HCT116 (cell line): ENCODE measurements at regions not wholly inside any gene's neighbourhood (a gene's known extent, or its start where the extent isn't known, plus 50 kb on each side); places are given as distances from the start of the nearest gene placed in this dataset.

ENCODE experiments used
- ATAC-seq: fragments of 200-7000 bp; cut with Tn5 transposase; 2 replicates; pipeline ENCODE4 v1.9.1; 2020; ENCODE audit warnings: mild to moderate bottlenecking, moderate library complexity
- BruUV-seq: library from RNA; stranded (reverse); fragments of 400-500 nt; replicated peaks from 2 replicates; lab custom pipeline; 2021; lab: Mats Ljungman, UMichigan
- CTCF ChIA-PET: fragments of 300-600 bp; sonication (Branson Sonifier 250); formaldehyde crosslinking; loops from one replicate; lab custom pipeline; 2021; ENCODE audit warnings: antibody characterized with exemption; lab: Charles Lee
- POLR2A ChIA-PET: fragments of 300-600, 350-600 bp; sonication (Branson Sonifier 250); formaldehyde crosslinking; loops from one replicate; lab custom pipeline; 2021; ENCODE audit warnings: antibody characterized with exemption; lab: Charles Lee
- RAD21 ChIA-PET, 2 experiments: fragments of 300-600 bp; sonication (Branson Sonifier 250); formaldehyde crosslinking; loops; one replicate each; lab custom pipeline; 2023; ENCODE audit warnings: low total read pairs in 2 of 2; ENCODE audit not compliant: uncharacterized antibody in 2 of 2, unreplicated experiment in 2 of 2, low non-redundant PET in 1 of 2; lab: Charles Lee
- DNase-seq: peaks from one replicate; pipeline ENCODE4 v3.0.0-alpha.2; 2010; ENCODE audit warnings: low read depth, low spot score
- H2AFZ ChIP-seq: fragments of 200-600 bp; shearing (Covaris generic), sonication (generic); 2 replicates; pipeline ENCODE4 v1.6.1; 2017; ENCODE audit warnings: low read depth, mixed run types, mixed read lengths, antibody characterized with exemption, low read length; ENCODE audit not compliant: poor library complexity, severe bottlenecking
- H3K27ac ChIP-seq: 2 replicates; pipeline ENCODE4 v1.5.1; 2012; ENCODE audit warnings: low read depth, low read length
- H3K27me3 ChIP-seq: fragments of 200-600 bp; sonication (generic); 2 replicates; pipeline ENCODE4 v1.6.1; 2016; ENCODE audit warnings: mixed run types, low read length, mixed read lengths; ENCODE audit not compliant: insufficient read depth
- H3K36me3 ChIP-seq, 2 experiments: fragments of 200-500 bp in 1 of 2; fragments of 200-600 bp in 1 of 2; sonication (Bioruptor generic) in 1 of 2; sonication (generic) in 1 of 2; 2 replicates each; pipeline versions ENCODE4 v1.5.1 to v1.6.1; 2014 to 2016; ENCODE audit warnings: low read length in 2 of 2, inconsistent platforms in 1 of 2, mixed read lengths in 1 of 2, mixed run types in 1 of 2; ENCODE audit not compliant: insufficient read depth in 2 of 2, control insufficient read depth in 1 of 2
- H3K4me1 ChIP-seq, 2 experiments: fragments of 200-600 bp in 1 of 2; sonication (generic) in 1 of 2; 2 replicates each; pipeline versions ENCODE4 v1.5.1 to v1.6.1; 2012 to 2017; ENCODE audit warnings: low read length in 2 of 2, inconsistent platforms in 1 of 2, mild to moderate bottlenecking in 1 of 2, mixed read lengths in 1 of 2, mixed run types in 1 of 2, moderate library complexity in 1 of 2; ENCODE audit not compliant: insufficient read depth in 2 of 2, control insufficient read depth in 1 of 2
- H3K4me2 ChIP-seq: fragments of 200-600 bp; sonication (generic); 2 replicates; pipeline ENCODE4 v1.6.1; 2017; ENCODE audit warnings: mixed run types, low read length, mixed read lengths
- H3K4me3 ChIP-seq, 2 experiments: fragments of 200-600 bp in 1 of 2; sonication (generic) in 1 of 2; replicated peaks in 1 of 2; 2 replicates each; pipeline ENCODE4 v1.5.1; 2011 to 2016; ENCODE audit warnings: low read length in 2 of 2, control low read depth in 1 of 2, low read depth in 1 of 2, mild to moderate bottlenecking in 1 of 2, mixed read lengths in 1 of 2, mixed run types in 1 of 2
- H3K79me2 ChIP-seq: fragments of 200-600 bp; sonication (generic); 2 replicates; pipeline ENCODE4 v1.6.1; 2017; ENCODE audit warnings: mild to moderate bottlenecking, mixed run types, low read length, moderate library complexity, mixed read lengths; ENCODE audit not compliant: insufficient read depth
- H3K9ac ChIP-seq: fragments of 200-600 bp; sonication (generic); 2 replicates; pipeline ENCODE4 v1.6.1; 2016; ENCODE audit warnings: low read length, mixed read lengths
- H3K9me2 ChIP-seq: fragments of 200-600 bp; sonication (generic), shearing (Covaris generic); 2 replicates; pipeline ENCODE4 v1.6.1; 2017; ENCODE audit warnings: mixed run types, mild to moderate bottlenecking, moderate library complexity; ENCODE audit not compliant: insufficient read depth
- H3K9me3 ChIP-seq, 2 experiments: fragments of 200-500 bp in 1 of 2; fragments of 200-600 bp in 1 of 2; sonication (Bioruptor generic) in 1 of 2; sonication (generic) in 1 of 2; 2 replicates each; pipeline ENCODE4 v1.6.1; 2014 to 2017; ENCODE audit warnings: low read length in 2 of 2, mixed read lengths in 2 of 2, inconsistent platforms in 1 of 2, low read depth in 1 of 2, mild to moderate bottlenecking in 1 of 2, mixed run types in 1 of 2, moderate library complexity in 1 of 2; ENCODE audit not compliant: control insufficient read depth in 1 of 2, insufficient read depth in 1 of 2
- H4K20me1 ChIP-seq: fragments of 200-600 bp; sonication (generic), shearing (Covaris generic); 2 replicates; pipeline ENCODE4 v1.6.1; 2017; ENCODE audit warnings: mixed run types, mild to moderate bottlenecking, moderate library complexity; ENCODE audit not compliant: insufficient read depth
- CBX3 ChIP-seq: IDR thresholded peaks from 2 replicates; pipeline ENCODE4 v1.6.1; 2012; ENCODE audit warnings: low read depth
- CEBPB ChIP-seq: IDR thresholded peaks from 2 replicates; pipeline ENCODE4 v1.6.1; 2012; ENCODE audit warnings: low read depth
- CTCF ChIP-seq, 3 experiments: fragments of 200-600 bp in 1 of 3; sonication (generic) in 1 of 3; IDR thresholded peaks in 2 of 3; conservative IDR thresholded peaks in 1 of 3; 2 replicates each; pipeline ENCODE4 v1.5.1; 2012 to 2017; ENCODE audit warnings: low read depth in 2 of 3, low read length in 2 of 3, antibody characterized with exemption in 1 of 3, borderline replicate concordance in 1 of 3, control low read depth in 1 of 3, mild to moderate bottlenecking in 1 of 3, mixed read lengths in 1 of 3, mixed run types in 1 of 3, moderate library complexity in 1 of 3; ENCODE audit not compliant: insufficient read depth in 1 of 3
- ELF1 ChIP-seq: IDR thresholded peaks from 2 replicates; pipeline ENCODE4 v1.6.1; 2012; ENCODE audit warnings: low read depth, borderline replicate concordance
- EZH2 ChIP-seq: fragments of 200-600 bp; sonication (generic); IDR thresholded peaks from 2 replicates; pipeline ENCODE4 v1.6.1; 2017; ENCODE audit warnings: antibody characterized with exemption, mixed run types
- EZH2phosphoT487 ChIP-seq: fragments of 200-600 bp; IDR thresholded peaks from 2 replicates; pipeline ENCODE4 v1.6.1; 2018; ENCODE audit warnings: antibody characterized with exemption, borderline replicate concordance
- FOSL1 ChIP-seq: IDR thresholded peaks from 2 replicates; pipeline ENCODE4 v1.6.1; 2012; ENCODE audit warnings: low read depth
- JUND ChIP-seq: IDR thresholded peaks from 2 replicates; pipeline ENCODE4 v1.6.1; 2012
- MAX ChIP-seq: IDR thresholded peaks from 2 replicates; pipeline ENCODE4 v1.6.1; 2012
- REST ChIP-seq: IDR thresholded peaks from 2 replicates; pipeline ENCODE4 v1.6.1; 2012; ENCODE audit warnings: low read depth
- SIN3A ChIP-seq: IDR thresholded peaks from 2 replicates; pipeline ENCODE4 v1.6.1; 2012; ENCODE audit warnings: low read depth
- SP1 ChIP-seq: IDR thresholded peaks from 2 replicates; pipeline ENCODE4 v1.6.1; 2012; ENCODE audit warnings: low read depth
- SRF ChIP-seq: IDR thresholded peaks from 2 replicates; pipeline ENCODE4 v1.6.1; 2012; ENCODE audit warnings: low read depth
- TCF7L2 ChIP-seq: IDR thresholded peaks from 2 replicates; pipeline ENCODE4 v1.7.0; 2011; ENCODE audit warnings: borderline replicate concordance, inconsistent platforms; ENCODE audit not compliant: insufficient read depth, insufficient read length; ENCODE audit errors: extremely low read depth
- ZFX ChIP-seq: fragments of 450-650 bp; IDR thresholded peaks from 2 replicates; pipeline ENCODE4 v1.6.1; 2017
- intact Hi-C: fragments of 100-400 bp; cut with micrococcal nuclease; formaldehyde crosslinking; loops from 2 replicates; pipeline ENCODE4 v1.10.0; 2022

GRCh38 chr7:41428381-41428780, 274.5 kb downstream of the INHBA start:
- H3K36me3 ChIP-seq: no peaks in the 10 kb centered on the region
- H3K9ac ChIP-seq: no peak overlapping the region
- POLR2A ChIA-PET: no interaction called here
- ATAC-seq (no peak), DNase-seq (no peak)
- intact Hi-C loops: no loop called here
- H3K27ac ChIP-seq: no peak overlapping the region
- no peaks in the 10 kb centered on the region for H3K9me3 ChIP-seq
- no peaks in the 10 kb centered on the region for H3K9me2 ChIP-seq
- CTCF ChIA-PET: no interaction called here
- H3K4me2 ChIP-seq: no peak overlapping the region
- no peaks in the 10 kb centered on the region for H3K79me2 ChIP-seq
- no peak overlapping the region for H2AFZ ChIP-seq
- RAD21 ChIA-PET: no interaction called here
- no TSS peak for BruUV-seq
- no peaks in the 10 kb centered on the region for H4K20me1 ChIP-seq
- no peaks in the 10 kb centered on the region for H3K4me1 ChIP-seq
- H3K4me3 ChIP-seq: no peak overlapping the region
- TF ChIP-seq SIN3A (no peak), TCF7L2 (no peak), JUND (no peak)
- H3K27me3 ChIP-seq: no peaks in the 10 kb centered on the region

GRCh38 chr7:41425926-41426325, 277.0 kb downstream of the INHBA start:
- CTCF ChIA-PET: no interaction called here
- Histone ChIP-seq H3K27ac (no peak overlapping the region), H4K20me1 (no peaks in the 10 kb centered on the region), H3K36me3 (no peaks in the 10 kb centered on the region), H3K4me1 (no peaks in the 10 kb centered on the region), H3K27me3 (no peaks in the 10 kb centered on the region), H3K4me3 (no peak overlapping the region), H3K9ac (no peak overlapping the region), H3K79me2 (no peaks in the 10 kb centered on the region), H3K4me2 (no peak overlapping the region), H3K9me3 (no peaks in the 10 kb centered on the region), H3K9me2 (no peaks in the 10 kb centered on the region), H2AFZ (no peak overlapping the region)
- no TSS peak for BruUV-seq
- no peak for ATAC-seq
- intact Hi-C loops: no loop called here
- POLR2A ChIA-PET: no interaction called here
- no peak for DNase-seq
- RAD21 ChIA-PET: no interaction called here
- TF ChIP-seq ELF1: no peak
- TF ChIP-seq CTCF (IDR thresholded peaks at IDR 0.05 in 2 of 3, conservative IDR thresholded peaks at IDR 0.05 in 1 of 3; ENCODE audit: borderline replicate concordance in 1 of 3, insufficient read depth in 1 of 3, low read depth in 2 of 3, low read length in 2 of 3): no peak
- TF ChIP-seq EZH2: no peak
- no peak for TF ChIP-seq FOSL1
- no peak for TF ChIP-seq REST
- no peak for TF ChIP-seq EZH2phosphoT487
- no peak for TF ChIP-seq CBX3
- no peak for TF ChIP-seq CEBPB
- TF ChIP-seq ZFX: no peak
- TF ChIP-seq JUND: no peak
- no peak for TF ChIP-seq SRF
- no peak for TF ChIP-seq SP1
- no peak for TF ChIP-seq MAX
